ENCODE measurements at regions not wholly inside any gene's neighbourhood (a gene's known extent, or its start where the extent isn't known, plus 50 kb on each side); places are given as distances from the start of the nearest gene placed in this dataset.

GRCh38 chr9:675697-676370, 165.7 kb upstream of the DMRT1 start:
- DNase-seq, result no peak

GRCh38 chr9:676780-677438, 164.6 kb upstream of the DMRT1 start:
- DNase-seq, result no peak

GRCh38 chr9:677461-678097, 163.9 kb upstream of the DMRT1 start:
- DNase-seq, result no peak

GRCh38 chr9:678897-679296, 162.6 kb upstream of the DMRT1 start:
- no peak for DNase-seq

GRCh38 chr9:679462-679861, 162.0 kb upstream of the DMRT1 start:
- no peak for DNase-seq

GRCh38 chr9:680106-680505, 161.4 kb upstream of the DMRT1 start:
- no peak for DNase-seq

GRCh38 chr9:682633-683508, 158.6 kb upstream of the DMRT1 start:
- no peak for DNase-seq

- DNase-seq, result no peak
These were observed 157.9 kb upstream of the DMRT1 start for GRCh38 chr9:683509-684021.

- DNase-seq, result no peak
These were observed 157.2 kb upstream of the DMRT1 start for GRCh38 chr9:684054-684890.

GRCh38 chr9:684941-685340, 156.6 kb upstream of the DMRT1 start:
- no peak for DNase-seq

GRCh38 chr9:686321-686813, 155.1 kb upstream of the DMRT1 start:
- DNase-seq, result no peak

GRCh38 chr9:687034-687785, 154.3 kb upstream of the DMRT1 start:
- DNase-seq, result no peak

GRCh38 chr9:687994-688393, 153.5 kb upstream of the DMRT1 start:
- no peak for DNase-seq

GRCh38 chr9:690517-691111, 150.9 kb upstream of the DMRT1 start:
- no peak for DNase-seq

- DNase-seq, result no peak
These were observed 149.6 kb upstream of the DMRT1 start for GRCh38 chr9:691825-692400.

- DNase-seq, result no peak
These were observed 148.8 kb upstream of the DMRT1 start for GRCh38 chr9:692636-693129.

- DNase-seq, result no peak
These were observed 148.1 kb upstream of the DMRT1 start for GRCh38 chr9:693201-694091.

GRCh38 chr9:694092-694402, 147.4 kb upstream of the DMRT1 start:
- no peak for DNase-seq

GRCh38 chr9:694403-695154, 146.9 kb upstream of the DMRT1 start:
- DNase-seq, result no peak

Data from NCI-H1048 (cell line).